Activated CD8-positive, alpha-beta memory T cell treated with anti-CD3 and anti-CD28 coated beads, Interleukin-2, amount 10 ng/mL, durations not matched to agents 7 days and 5 days (primary cell): ENCODE measurements at regions not wholly inside any gene's neighbourhood (a gene's known extent, or its start where the extent isn't known, plus 50 kb on each side); places are given as distances from the start of the nearest gene placed in this dataset.

Experiments
- ATAC-seq: fragments of 150-1000 bp; cut with Tn5 transposase; one replicate; pipeline ENCODE4 v1.10.0; 2021; ENCODE audit warnings: moderate library complexity
- CTCF ChIA-PET: fragments of 350-600 bp; sonication (Branson Sonifier 250); formaldehyde crosslinking; loops from one replicate; lab custom pipeline; 2021; ENCODE audit warnings: antibody characterized with exemption; lab: Charles Lee
- DNase-seq: peaks from one replicate; pipeline ENCODE4 v3.0.0-alpha.2; 2020
- H3K27ac Mint-ChIP-seq: one replicate; pipeline ENCODE4 v1.8.0; 2021; ENCODE audit warnings: mild to moderate bottlenecking, mixed read lengths
- H3K27me3 Mint-ChIP-seq: one replicate; pipeline ENCODE4 v1.8.0; 2021; ENCODE audit warnings: mixed read lengths
- H3K36me3 Mint-ChIP-seq: one replicate; pipeline ENCODE4 v1.8.0; 2021; ENCODE audit warnings: mild to moderate bottlenecking, mixed read lengths
- H3K4me1 Mint-ChIP-seq: one replicate; pipeline ENCODE4 v1.8.0; 2021; ENCODE audit warnings: mixed read lengths
- H3K4me3 Mint-ChIP-seq: one replicate; pipeline ENCODE4 v1.8.0; 2021; ENCODE audit warnings: mild to moderate bottlenecking, moderate library complexity, mixed read lengths
- H3K9me3 Mint-ChIP-seq: one replicate; pipeline ENCODE4 v1.8.0; 2022; ENCODE audit warnings: low read depth, mixed read lengths

DNA sequence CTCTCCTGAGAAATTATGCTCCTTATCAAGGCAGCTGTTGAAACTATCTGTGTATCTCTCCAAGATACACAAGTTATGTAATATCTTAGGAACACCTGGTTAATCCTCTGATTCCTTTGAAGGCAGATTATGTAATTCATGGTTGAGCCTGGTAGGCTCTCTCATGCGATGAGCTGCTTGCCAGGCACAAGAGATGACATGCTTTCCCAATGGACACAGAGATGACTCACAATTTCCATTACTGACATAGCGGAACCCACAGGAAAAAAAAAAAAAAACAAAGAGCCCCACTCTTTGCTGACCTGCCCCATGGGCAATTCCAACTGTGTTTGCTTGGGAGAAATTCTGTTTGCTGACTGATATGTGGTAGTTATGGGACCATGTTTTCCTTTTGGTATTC lies 736.4 kb upstream of the PHF14 start:
- DNase-seq, result no peak
- Mint-ChIP-seq H3K4me1 (no peaks in the 10 kb centered on the region), H3K27ac (no peak overlapping the region), H3K9me3 (peaks cover 8% of the 10 kb centered on the region), H3K4me3 (no peak overlapping the region), H3K27me3 (no peaks in the 10 kb centered on the region), H3K36me3 (no peaks in the 10 kb centered on the region)
- CTCF ChIA-PET, result no interaction called here
- no peak for ATAC-seq

DNA sequence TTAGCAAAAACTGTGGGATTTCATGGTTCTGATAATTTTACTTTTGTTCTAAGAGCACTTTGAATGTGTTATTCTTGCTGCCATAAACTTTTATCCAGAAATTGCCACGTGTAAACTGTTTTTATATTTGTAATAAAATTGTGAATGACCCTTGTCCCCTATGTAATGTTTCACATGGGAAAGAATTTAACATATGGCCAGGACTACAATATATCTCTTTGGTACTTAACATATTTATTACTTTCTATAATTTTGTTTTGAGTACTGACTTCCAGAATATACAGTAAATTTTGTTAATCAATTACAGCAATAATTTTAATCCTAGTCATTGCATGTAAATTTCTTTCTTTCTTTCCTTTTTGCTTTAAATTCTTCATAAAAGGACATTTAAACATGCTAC lies 735.0 kb upstream of the PHF14 start:
- ATAC-seq (no peak), DNase-seq (no peak)
- Mint-ChIP-seq H3K36me3 (no peaks in the 10 kb centered on the region), H3K27ac (no peak overlapping the region), H3K9me3 (peaks cover 8% of the 10 kb centered on the region), H3K4me1 (no peaks in the 10 kb centered on the region), H3K4me3 (no peak overlapping the region), H3K27me3 (no peaks in the 10 kb centered on the region)
- CTCF ChIA-PET, result no interaction called here

DNA sequence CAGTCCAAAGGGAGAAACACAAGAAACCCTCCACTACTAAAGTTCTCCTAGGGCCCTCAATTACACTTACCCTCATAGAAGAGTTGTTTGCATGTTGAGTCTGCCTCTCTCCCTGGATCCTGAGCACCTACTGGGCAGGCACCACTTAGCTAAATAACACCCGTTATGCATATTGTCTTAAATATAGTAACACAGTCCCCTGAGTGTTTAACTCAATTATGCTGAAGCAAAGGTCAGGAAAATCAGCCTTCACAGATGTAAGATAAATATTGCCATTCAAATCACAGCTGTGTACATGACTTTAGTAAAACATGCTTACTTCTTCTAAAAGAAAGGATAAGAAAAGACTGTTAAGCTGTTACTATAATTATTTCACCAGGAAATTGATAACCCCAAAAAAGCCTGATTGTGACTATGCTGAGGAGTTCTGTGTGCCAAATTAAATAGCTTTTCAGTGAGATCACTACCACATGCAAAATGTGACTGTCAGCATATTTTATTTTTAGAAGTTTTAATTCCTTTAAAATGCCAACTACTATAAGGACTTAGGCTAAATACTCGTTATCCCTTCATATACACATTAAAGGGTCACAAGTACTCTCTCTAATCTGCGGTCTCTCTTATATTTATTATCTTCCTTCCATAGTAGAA lies 733.9 kb upstream of the PHF14 start:
- Mint-ChIP-seq H3K27me3 (no peaks in the 10 kb centered on the region), H3K4me3 (no peak overlapping the region), H3K27ac (no peak overlapping the region), H3K36me3 (no peaks in the 10 kb centered on the region), H3K9me3 (peaks cover 8% of the 10 kb centered on the region), H3K4me1 (no peaks in the 10 kb centered on the region)
- CTCF ChIA-PET, result no interaction called here
- DNase-seq (no peak), ATAC-seq (no peak)

DNA sequence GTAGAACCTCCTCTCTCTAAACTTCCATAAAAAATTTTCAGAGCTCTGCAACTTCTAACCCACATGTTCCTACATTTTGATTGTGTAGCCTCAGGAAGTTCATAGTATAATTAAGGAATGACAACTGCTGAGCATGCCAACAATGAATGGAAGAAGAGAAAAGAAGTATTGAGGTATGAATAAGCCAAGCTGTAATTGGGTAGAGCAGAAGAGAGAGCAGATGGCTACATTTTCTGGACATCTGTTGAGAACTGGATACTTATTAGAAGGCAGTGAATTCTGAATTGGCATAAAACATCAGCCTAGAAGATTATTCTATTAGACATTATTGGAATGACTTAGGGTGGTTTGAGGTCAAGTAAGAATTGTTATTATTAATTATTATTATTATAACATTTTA lies 728.3 kb upstream of the PHF14 start:
- Mint-ChIP-seq H3K4me3 (no peak overlapping the region), H3K27ac (no peak overlapping the region), H3K27me3 (no peaks in the 10 kb centered on the region), H3K36me3 (no peaks in the 10 kb centered on the region), H3K4me1 (no peaks in the 10 kb centered on the region), H3K9me3 (peaks cover 8% of the 10 kb centered on the region)
- ATAC-seq (no peak), DNase-seq (no peak)
- CTCF ChIA-PET, result no interaction called here

DNA sequence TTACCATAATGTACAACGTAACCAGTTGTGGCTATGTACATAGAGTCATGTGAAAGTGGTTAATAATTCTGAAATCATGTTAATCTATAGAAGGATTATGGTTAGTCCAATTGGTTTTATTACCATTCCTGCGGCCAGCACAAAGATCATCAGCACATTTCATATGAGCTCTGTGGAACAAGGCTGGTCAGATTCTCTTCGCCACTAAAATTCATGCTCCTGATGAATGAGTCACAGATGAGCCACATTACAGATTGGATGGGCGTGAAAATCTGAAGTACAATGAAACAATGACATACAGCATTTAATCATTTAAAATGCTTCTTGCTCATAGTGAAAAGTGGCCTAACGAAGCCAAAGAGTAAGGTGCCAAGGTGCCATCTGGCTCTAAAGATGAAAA lies 716.2 kb upstream of the PHF14 start:
- no peaks in the 10 kb centered on the region for H3K36me3 Mint-ChIP-seq
- ATAC-seq (no peak), DNase-seq (no peak)
- CTCF ChIA-PET, result no interaction called here
- no peak overlapping the region for H3K4me3 Mint-ChIP-seq
- no peaks in the 10 kb centered on the region for H3K4me1 Mint-ChIP-seq
- H3K9me3 Mint-ChIP-seq, result peaks cover 4% of the 10 kb centered on the region
- no peak overlapping the region for H3K27ac Mint-ChIP-seq
- no peaks in the 10 kb centered on the region for H3K27me3 Mint-ChIP-seq

DNA sequence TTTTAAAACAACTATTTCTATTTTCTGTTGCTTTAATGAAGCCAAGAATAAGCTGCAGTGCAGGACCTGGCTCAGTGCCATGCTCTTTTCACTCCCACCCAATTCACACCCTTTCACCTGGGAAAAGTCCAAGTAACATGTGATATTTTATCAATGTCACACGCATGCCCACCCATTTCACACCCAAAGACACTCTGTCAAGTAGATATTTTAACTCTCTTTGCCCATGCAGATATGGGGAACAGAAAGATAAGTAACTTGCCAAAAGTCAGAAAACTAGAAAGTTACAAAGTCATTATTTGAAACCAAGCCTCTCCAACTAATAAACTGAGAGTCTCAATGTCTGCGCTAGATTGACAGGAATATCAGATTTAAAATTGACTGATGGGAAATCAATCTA lies 706.7 kb upstream of the PHF14 start:
- no peak overlapping the region for H3K27ac Mint-ChIP-seq
- CTCF ChIA-PET, result no interaction called here
- H3K36me3 Mint-ChIP-seq, result no peaks in the 10 kb centered on the region

DNA sequence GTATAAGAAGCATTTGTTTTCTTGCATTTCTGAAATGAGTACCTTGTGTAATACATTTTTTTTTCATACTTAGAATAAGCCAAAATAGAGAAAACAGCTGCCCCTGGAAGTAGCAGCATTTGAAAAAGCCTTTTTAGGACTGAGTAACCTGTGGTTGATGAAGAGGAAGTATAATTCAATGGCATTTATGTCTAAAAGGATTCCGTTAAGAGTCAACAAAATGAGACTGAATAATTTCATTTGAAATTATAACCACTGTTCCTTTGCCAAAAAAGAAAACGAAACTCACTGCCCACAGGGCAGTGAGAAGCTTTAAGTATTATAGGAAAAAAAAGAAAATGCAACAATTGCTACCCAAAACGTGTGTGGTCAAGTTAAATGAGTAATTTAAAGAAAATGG lies 705.6 kb upstream of the PHF14 start:
- DNase-seq, result no peak
- no peak for ATAC-seq
- H3K4me3 Mint-ChIP-seq, result no peak overlapping the region
- no peaks in the 10 kb centered on the region for H3K36me3 Mint-ChIP-seq
- CTCF ChIA-PET, result no interaction called here
- no peaks in the 10 kb centered on the region for H3K4me1 Mint-ChIP-seq
- H3K27ac Mint-ChIP-seq, result no peak overlapping the region
- H3K9me3 Mint-ChIP-seq, result peaks cover 8% of the 10 kb centered on the region
- no peaks in the 10 kb centered on the region for H3K27me3 Mint-ChIP-seq

More for the DNA sequence above, 706.7 kb upstream of the PHF14 start:
- Mint-ChIP-seq H3K4me3 (no peak overlapping the region), H3K27me3 (no peaks in the 10 kb centered on the region), H3K4me1 (no peaks in the 10 kb centered on the region), H3K9me3 (peaks cover 8% of the 10 kb centered on the region)
- DNase-seq (no peak), ATAC-seq (no peak)

DNA sequence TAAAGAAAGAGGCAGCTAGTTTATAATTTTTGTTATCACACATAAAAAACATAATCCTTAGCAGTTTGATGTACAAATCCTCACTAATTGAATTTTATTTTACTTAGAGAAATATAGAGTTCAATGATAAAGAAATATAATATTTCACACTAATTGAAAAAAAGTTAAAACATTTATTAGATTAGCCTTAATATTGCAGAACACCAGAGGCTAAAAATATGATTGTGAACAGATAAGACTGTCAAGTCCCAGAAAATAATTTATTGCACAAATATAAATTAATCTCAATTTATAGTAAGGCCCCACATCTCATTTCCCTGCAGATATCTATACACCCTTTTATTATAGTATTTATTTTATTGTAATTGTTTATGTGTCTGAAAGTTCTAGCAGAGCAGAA lies 690.8 kb upstream of the PHF14 start:
- no peak for DNase-seq
- Mint-ChIP-seq H3K27ac (no peak overlapping the region), H3K9me3 (peaks cover 8% of the 10 kb centered on the region), H3K27me3 (no peaks in the 10 kb centered on the region), H3K4me3 (no peak overlapping the region), H3K4me1 (no peaks in the 10 kb centered on the region), H3K36me3 (no peaks in the 10 kb centered on the region)
- ATAC-seq, result no peak
- CTCF ChIA-PET, result no interaction called here

DNA sequence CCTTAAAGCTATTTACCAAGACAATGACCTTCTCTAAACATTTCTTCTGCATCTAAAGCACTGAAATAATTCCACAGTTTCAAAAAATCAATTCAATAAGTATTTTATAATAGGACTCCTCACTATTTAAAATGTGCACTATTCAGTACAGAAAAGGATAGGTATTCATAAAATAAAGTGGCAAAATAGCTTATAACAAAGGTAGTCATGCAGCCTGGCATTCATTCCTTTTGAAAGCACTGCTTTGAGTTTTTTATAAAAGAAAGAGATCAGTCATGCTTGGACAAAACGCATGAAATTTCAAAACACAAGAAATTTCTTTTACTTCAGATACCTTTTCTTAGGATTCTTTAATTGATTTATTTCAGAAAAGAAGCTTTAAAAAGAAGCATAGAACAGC lies 689.7 kb upstream of the PHF14 start:
- DNase-seq (no peak), ATAC-seq (no peak)
- H3K27ac Mint-ChIP-seq, result no peak overlapping the region
- H3K36me3 Mint-ChIP-seq, result no peaks in the 10 kb centered on the region
- no peaks in the 10 kb centered on the region for H3K4me1 Mint-ChIP-seq
- H3K27me3 Mint-ChIP-seq, result no peaks in the 10 kb centered on the region
- CTCF ChIA-PET, result no interaction called here
- H3K9me3 Mint-ChIP-seq, result peaks cover 8% of the 10 kb centered on the region
- H3K4me3 Mint-ChIP-seq, result no peak overlapping the region

DNA sequence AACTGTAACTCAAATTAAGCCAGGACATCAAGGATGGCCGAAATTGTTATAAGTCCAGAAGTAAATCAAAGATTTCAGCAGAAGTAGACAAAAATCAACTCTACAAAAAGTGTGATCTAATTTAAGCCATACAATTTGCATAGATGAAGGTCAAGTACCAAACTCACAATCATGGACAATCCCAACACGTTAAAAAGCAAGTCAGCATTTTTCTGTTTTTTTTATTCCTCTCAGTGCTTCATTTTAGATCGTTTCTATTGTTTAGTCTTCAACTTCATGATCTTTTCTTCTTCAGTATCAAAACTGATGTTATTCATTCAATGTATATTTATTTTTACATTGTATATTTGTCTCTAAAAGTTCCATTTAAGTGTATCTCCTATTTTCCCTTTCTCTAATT lies 674.3 kb upstream of the PHF14 start:
- H3K4me1 Mint-ChIP-seq, result no peaks in the 10 kb centered on the region
- no peaks in the 10 kb centered on the region for H3K36me3 Mint-ChIP-seq
- H3K9me3 Mint-ChIP-seq, result peaks cover 2% of the 10 kb centered on the region
- H3K27ac Mint-ChIP-seq, result no peak overlapping the region
- H3K4me3 Mint-ChIP-seq, result no peak overlapping the region
- H3K27me3 Mint-ChIP-seq, result no peaks in the 10 kb centered on the region
- no peak for ATAC-seq
- CTCF ChIA-PET, result interaction anchor here (0.7 kb wide), 1 partner anchor 162 kb away, joined by 3 read pairs; no protein-coding TSS in a partner anchor
- DNase-seq, result no peak

DNA sequence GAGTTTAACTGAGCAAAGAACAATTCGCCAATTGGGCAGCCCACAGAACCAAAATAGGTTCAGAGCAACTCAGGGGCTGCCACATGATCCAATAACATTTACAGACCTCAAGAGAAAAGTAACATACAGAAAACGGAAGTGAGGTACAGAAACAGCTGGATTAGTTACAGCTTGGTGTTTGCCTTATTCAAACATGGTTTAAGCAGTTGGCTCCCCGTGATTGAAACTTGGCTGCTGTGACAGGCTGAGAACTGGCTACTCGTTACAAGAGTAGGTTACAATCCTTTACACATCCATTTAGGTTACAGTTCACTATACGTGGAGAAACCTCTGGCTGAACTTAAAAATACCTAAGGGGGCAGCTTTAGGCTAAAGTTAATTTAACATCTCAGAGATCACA lies 673.1 kb upstream of the PHF14 start:
- CTCF ChIA-PET, result no interaction called here
- Mint-ChIP-seq H3K36me3 (no peaks in the 10 kb centered on the region), H3K27me3 (no peaks in the 10 kb centered on the region), H3K27ac (no peak overlapping the region), H3K9me3 (peaks cover 2% of the 10 kb centered on the region), H3K4me1 (no peaks in the 10 kb centered on the region), H3K4me3 (no peak overlapping the region)
- ATAC-seq, result no peak
- no peak for DNase-seq

DNA sequence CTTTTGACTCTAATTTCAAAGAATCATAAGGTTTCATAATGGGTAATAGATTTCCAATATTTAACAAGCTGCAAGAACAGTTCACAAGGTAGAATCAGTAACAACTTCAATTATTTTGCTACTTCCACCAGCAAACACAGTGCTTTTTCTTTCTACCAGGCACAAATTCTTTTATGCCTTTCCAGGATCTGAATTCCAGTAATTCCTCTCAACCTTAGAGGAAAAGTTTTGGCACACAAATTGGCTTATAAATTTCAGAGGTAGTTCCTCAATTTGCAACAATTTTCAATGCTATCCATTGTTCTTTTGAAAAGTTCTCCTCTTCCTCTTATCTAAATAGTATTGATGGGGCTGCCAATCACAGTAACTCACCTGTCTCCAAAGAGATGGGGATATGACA lies 665.4 kb upstream of the PHF14 start:
- Mint-ChIP-seq H3K27me3 (no peaks in the 10 kb centered on the region), H3K36me3 (no peaks in the 10 kb centered on the region), H3K27ac (no peak overlapping the region)

DNA sequence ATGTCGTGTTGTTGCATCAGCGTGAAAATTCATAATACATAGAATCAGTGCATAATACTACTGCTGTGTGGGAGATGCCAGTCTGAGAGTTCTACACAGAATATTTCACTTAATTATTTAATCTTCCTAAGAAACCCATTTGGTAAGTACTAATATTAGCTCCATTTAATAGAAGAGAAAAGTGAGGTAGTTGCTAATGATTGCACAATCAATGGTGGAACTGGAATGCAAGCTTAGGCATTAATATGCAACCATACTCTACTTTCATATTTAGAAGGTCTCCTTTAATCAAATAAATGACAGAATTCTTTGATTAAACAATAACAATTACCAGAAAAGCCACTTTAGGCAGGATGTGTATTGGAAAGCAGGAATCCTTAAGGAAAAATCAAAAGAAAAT lies 660.7 kb upstream of the PHF14 start:
- Mint-ChIP-seq H3K27me3 (no peaks in the 10 kb centered on the region), H3K9me3 (peaks cover 2% of the 10 kb centered on the region), H3K27ac (no peak overlapping the region), H3K4me3 (no peak overlapping the region), H3K36me3 (no peaks in the 10 kb centered on the region), H3K4me1 (no peaks in the 10 kb centered on the region)
- CTCF ChIA-PET, result no interaction called here
- DNase-seq (no peak), ATAC-seq (no peak)

More for the DNA sequence above, 665.4 kb upstream of the PHF14 start:
- no peaks in the 10 kb centered on the region for H3K4me1 Mint-ChIP-seq
- no peak overlapping the region for H3K4me3 Mint-ChIP-seq
- H3K9me3 Mint-ChIP-seq, result no peaks in the 10 kb centered on the region
- ATAC-seq (no peak), DNase-seq (no peak)
- CTCF ChIA-PET, result no interaction called here

DNA sequence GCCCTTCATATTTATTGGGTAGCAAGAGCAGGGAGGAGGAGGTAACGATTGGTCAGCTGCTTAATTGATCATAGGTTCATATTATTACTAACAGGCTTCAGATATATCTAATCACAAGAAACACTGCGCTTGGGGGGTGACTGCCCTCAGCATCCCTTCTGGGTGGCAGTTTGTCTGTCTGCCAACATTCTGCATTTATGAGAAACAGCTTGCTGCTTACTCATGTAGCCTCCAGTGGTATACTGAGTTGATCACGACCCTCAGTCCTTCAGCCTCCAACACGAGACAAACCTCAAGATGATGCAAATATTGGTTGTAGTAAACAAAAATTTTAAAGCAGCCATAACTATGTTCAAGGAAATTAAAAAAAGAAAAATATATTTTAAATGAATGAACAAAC lies 657.8 kb upstream of the PHF14 start:
- Mint-ChIP-seq H3K27me3 (no peaks in the 10 kb centered on the region), H3K4me3 (no peak overlapping the region), H3K4me1 (no peaks in the 10 kb centered on the region), H3K27ac (no peak overlapping the region), H3K36me3 (no peaks in the 10 kb centered on the region), H3K9me3 (peaks cover 7% of the 10 kb centered on the region)
- ATAC-seq (no peak), DNase-seq (no peak)
- CTCF ChIA-PET, result no interaction called here

DNA sequence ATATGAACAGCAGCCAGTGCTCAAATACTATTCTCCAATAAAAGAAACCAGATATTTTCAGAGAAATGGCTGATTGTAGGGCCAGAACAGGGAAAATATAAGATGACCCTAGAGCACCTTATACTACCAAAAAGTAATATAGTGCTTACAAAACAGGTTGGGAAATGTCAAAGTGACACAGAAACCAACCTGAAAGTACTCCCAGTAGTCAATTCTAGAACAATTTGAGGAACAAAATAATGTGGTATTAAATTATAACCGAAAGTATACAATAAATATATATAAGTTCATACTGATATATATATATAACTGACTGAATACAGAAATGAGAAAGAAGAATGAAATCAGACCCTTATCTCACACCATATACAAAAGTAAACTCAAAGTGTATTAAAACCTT lies 657.2 kb upstream of the PHF14 start:
- ATAC-seq, result no peak
- H3K4me3 Mint-ChIP-seq, result no peak overlapping the region
- no peaks in the 10 kb centered on the region for H3K4me1 Mint-ChIP-seq
- H3K9me3 Mint-ChIP-seq, result peaks cover 10% of the 10 kb centered on the region
- no peak for DNase-seq
- CTCF ChIA-PET, result no interaction called here
- H3K36me3 Mint-ChIP-seq, result no peaks in the 10 kb centered on the region
- no peaks in the 10 kb centered on the region for H3K27me3 Mint-ChIP-seq
- H3K27ac Mint-ChIP-seq, result no peak overlapping the region
